CD4-positive, alpha-beta T cell treated with Interleukin-6 at 100 ng/mL for 8 hours (primary cell): ENCODE measurements at regions not wholly inside any gene's neighbourhood (a gene's known extent, or its start where the extent isn't known, plus 50 kb on each side); places are given as distances from the start of the nearest gene placed in this dataset.
"Not testable (repeated sequence)": the region's sequence is repeated elsewhere in the genome, so short reads cannot be mapped to it uniquely, and the experiment has no call there.

Experiments used
- DNase-seq: peaks from one replicate; pipeline ENCODE4 v3.0.0-alpha.2; 2020; ENCODE audit warnings: mixed read lengths, low spot score

- DNase-seq: not testable (repeated sequence)
Observed at GRCh38 chr16:29274055-29275035, 132.2 kb downstream of the NPIPB11 start.

- not testable (repeated sequence) for DNase-seq
Observed at GRCh38 chr16:29273298-29274054, 133.0 kb downstream of the NPIPB11 start.

DNA sequence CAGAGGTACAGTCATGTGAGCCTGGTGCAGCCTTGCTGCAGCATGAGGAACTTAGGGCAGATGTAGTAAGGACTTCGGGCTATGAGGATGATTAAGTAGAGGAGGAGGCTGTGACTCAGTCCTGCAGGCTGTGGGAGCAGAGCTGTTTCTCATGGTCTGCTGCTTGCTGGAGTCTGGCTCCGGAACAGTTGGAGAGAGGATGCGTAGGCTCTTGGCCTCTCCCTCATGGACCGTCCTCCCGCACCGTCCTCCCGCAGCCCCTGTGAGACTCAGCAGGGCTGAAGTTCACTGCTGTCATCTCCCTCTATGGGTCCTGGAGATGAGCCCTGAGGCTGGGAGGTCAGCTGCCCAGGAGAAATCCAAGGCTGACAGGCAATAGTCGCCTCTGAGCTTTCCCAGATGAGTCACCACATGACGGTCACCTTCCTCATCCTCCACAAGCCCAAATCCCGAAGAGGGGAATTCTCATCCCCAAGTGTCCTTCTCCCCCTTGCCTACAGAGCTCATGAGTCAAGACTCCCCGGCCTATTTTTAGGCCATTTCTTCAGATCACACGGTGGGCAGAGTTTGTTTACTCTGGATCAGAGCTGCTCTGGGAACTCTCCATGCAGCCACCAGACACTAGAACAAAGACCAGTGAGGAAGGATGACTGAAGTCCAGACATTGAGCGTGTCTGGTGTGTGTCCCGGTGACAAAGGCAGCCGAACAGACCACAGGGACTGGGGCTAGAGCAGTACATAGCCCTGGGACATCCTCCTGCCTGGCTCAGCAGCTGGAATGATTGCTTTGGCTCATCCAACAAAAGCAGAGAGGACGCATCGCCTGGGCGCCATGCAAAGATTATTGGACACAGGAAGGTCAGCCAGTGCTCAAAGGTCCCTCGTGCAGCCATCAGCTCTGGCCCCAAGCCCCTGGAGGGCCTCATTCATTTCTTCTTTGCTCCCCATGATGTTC lies 134.5 kb downstream of the NPIPB11 start:
- not testable (repeated sequence) for DNase-seq

GRCh38 chr16:29270923-29271322 lies 135.6 kb downstream of the NPIPB11 start:
- DNase-seq: not testable (repeated sequence)

GRCh38 chr16:29270033-29270432 lies 136.5 kb downstream of the NPIPB11 start:
- DNase-seq: not testable (repeated sequence)

GRCh38 chr16:29269192-29269811 lies 137.2 kb downstream of the NPIPB11 start:
- not testable (repeated sequence) for DNase-seq

- not testable (repeated sequence) for DNase-seq
Observed at GRCh38 chr16:29268785-29269191, 137.7 kb downstream of the NPIPB11 start.

- not testable (repeated sequence) for DNase-seq
Observed at GRCh38 chr16:29268348-29268747, 138.2 kb downstream of the NPIPB11 start.

DNA sequence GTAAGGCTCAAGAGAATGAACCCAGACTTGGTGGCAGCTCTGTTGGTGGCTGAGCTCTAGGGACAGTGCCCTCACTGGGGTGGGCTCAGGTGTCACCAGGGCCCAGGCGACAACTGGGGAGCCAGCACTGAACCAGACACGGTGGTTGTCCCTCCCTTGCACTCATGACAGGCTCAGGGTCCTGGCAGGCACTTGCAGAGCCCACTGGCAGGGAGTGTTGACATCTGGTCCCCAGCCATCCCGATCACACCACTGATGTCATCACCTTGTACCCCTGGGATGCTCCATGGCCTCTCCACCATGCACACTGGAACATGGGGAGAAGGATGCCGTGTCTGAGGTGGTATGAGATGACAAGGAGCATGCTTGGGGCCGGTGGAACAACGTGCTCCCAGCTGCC lies 138.6 kb downstream of the NPIPB11 start:
- DNase-seq: not testable (repeated sequence)

DNA sequence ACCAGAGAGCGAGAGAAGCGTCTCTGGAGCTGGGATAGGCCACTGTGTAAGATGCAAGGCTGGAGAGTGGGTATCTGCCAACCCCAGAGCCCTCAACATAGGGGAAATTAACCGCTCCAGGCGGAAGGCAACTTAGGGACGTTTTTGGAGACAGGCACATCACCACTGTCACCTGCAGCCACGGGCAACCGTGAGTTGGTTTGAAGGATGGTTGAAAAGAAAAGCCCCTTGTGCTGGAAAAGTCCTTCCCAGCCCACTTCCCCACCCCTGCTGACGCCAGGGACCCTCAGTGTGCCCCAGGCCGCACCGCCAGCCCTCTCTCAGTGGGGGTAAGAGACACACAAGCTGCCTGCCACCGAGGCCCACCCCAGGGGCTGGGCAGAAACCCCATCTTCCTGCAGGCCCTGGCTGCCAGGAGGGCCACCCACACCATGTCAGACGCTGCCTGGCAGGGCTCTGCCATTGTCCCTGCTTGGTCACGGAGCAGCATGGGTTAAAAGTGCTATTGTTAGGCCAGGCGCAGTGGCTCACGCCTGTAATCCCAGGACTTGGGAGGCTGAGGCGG lies 139.4 kb downstream of the NPIPB11 start:
- DNase-seq: not testable (repeated sequence)

DNA sequence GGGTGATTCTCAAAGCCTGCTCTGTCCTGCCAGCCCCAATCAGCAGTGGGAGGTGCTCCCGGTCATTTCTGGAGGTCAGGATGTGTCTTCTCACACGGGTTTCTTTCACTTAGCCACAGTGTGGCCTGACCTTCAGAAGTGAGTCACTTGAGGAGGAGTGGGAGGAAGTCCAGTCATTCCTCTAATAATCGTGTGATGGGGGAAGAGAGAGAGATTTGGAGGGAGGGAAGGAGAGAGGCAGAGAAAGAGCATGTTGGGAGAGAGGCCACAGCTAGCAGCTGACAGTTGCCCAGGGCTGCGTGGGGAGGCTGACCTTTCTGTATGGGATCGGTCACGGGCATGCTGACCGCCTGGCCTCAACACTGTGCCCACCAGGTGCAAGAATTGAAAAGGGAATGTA lies 139.9 kb downstream of the NPIPB11 start:
- not testable (repeated sequence) for DNase-seq

DNA sequence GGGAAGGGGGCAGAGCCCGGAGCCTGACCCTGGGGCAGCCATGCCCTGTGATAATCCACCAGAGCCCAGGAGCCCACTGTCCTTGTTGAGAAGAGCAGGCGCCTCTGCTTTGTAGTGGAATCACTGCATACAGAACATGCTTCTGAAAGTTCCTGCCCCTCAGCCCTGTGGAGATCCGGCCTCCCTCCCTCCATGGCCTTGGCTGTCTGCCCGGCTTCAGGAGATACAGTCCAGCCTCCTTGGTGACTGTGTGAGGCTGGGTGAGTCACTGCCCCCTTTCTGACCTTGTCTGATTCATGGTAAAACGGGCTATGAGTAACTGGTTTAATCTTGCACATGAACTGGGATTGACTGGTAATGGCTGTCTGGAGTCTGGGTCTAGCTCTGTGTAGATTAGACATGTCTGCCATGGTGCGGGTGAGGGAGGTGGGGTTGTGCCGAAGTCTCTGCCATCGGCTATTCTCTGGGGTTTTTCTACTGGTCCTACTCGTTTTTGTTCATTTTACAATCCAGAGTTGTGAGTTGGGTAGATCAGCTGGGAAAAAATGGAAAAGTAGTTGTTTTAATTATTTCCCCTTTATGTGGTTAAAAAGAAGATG lies 141.2 kb downstream of the NPIPB11 start:
- DNase-seq: not testable (repeated sequence)

GRCh38 chr16:29264080-29264837 lies 142.3 kb downstream of the NPIPB11 start:
- not testable (repeated sequence) for DNase-seq

GRCh38 chr16:29262725-29263124 lies 143.8 kb downstream of the NPIPB11 start:
- not testable (repeated sequence) for DNase-seq

- DNase-seq: not testable (repeated sequence)
Observed at GRCh38 chr16:29261427-29262248, 144.9 kb downstream of the NPIPB11 start.

- not testable (repeated sequence) for DNase-seq
Observed at GRCh38 chr16:29260683-29261426, 145.7 kb downstream of the NPIPB11 start.

DNA sequence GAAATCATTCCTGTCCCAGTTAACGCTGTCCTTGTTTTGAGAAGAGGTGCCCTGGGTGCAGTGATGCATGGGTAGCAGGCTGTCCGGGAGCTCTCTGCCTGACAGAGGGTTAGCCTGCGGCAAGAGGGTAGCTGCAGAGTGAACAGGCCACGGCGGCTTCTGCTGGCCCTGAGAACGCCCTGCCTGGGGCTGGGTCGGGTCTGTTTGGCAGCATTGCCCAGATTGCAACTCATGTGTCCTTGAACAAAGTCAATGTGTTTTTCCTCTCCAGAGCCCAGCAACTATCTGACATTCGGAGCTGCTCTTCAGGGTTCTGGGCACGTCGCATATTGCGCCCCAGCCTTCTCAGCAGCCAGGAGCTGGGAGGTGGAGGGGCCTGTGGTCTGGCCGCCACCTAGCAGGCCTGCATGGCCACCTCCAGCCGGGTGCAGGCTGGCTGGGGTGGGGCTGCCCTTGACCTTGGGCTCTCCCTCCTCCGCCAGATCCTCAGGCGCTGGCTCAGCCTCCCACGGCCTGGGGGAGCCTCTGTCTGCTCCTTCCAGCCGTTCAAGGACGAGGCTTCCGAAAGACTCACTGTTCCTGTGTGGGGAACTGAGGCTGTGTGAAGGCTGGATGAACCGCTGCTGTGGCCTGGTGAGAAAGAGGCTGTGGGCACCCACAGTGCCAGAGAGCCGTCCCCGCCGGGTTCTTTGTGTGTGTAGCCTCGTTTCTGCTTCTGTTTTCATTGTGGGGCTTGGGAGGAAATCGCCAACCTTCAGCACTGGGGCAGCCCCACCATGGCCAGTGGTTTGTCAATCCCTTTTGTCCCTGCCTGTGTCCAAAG lies 146.7 kb downstream of the NPIPB11 start:
- not testable (repeated sequence) for DNase-seq
